ENCODE measurements at regions not wholly inside any gene's neighbourhood (a gene's known extent, or its start where the extent isn't known, plus 50 kb on each side); places are given as distances from the start of the nearest gene placed in this dataset.

- TF ChIP-seq CTCF (IDR thresholded peaks at IDR 0.05) (no peak), POLR2A (IDR thresholded peaks at IDR 0.05) (no peak)
Measured at GRCh38 chr2:136246086-136246669, 128.2 kb upstream of the CXCR4 start.

All from thyroid gland (tissue), 4 donors.